H1 (cell line): ENCODE measurements at regions not wholly inside any gene's neighbourhood (a gene's known extent, or its start where the extent isn't known, plus 50 kb on each side); places are given as distances from the start of the nearest gene placed in this dataset.

ENCODE experiments used
- CTCF ChIA-PET: fragments of 300-600 bp; sonication (Branson Sonifier 250); formaldehyde crosslinking; loops from one replicate; lab custom pipeline; 2021; ENCODE audit not compliant: partially characterized antibody; lab: Charles Lee
- POLR2A ChIA-PET: fragments of 300-600 bp; sonication (Branson Sonifier 250); formaldehyde crosslinking; loops from one replicate; lab custom pipeline; 2021; ENCODE audit warnings: inconsistent platforms; ENCODE audit not compliant: partially characterized antibody; lab: Charles Lee
- DNase-seq, 2 experiments: peaks; one replicate each; pipeline versions ENCODE4 v3.0.0 to v3.0.0-alpha.2; 2010 to 2022; ENCODE audit warnings: low spot score in 2 of 2, low read depth in 1 of 2, mixed read lengths in 1 of 2
- FAIRE-seq: peaks from 2 replicates; lab custom pipeline; 2011; peaks lifted over from hg19 to GRCh38; lab: Jason Lieb, UNC
- H2AFZ ChIP-seq: 2 replicates; pipeline ENCODE4 v1.8.1; 2012; ENCODE audit warnings: low read length, inconsistent platforms
- H2AK5ac ChIP-seq: 2 replicates; pipeline ENCODE4 v1.6.1; 2013; ENCODE audit warnings: low read depth, low read length
- H2BK120ac ChIP-seq: replicated peaks from 2 replicates; pipeline ENCODE3; 2013; ENCODE audit warnings: low read depth, low read length, inconsistent platforms
- H2BK12ac ChIP-seq: 2 replicates; pipeline ENCODE4 v1.6.1; 2013; ENCODE audit warnings: low read depth, low read length
- H2BK15ac ChIP-seq: 2 replicates; pipeline ENCODE4 v1.6.1; 2013; ENCODE audit warnings: low read length
- H2BK20ac ChIP-seq: 2 replicates; pipeline ENCODE4 v1.6.1; 2013; ENCODE audit warnings: low read length
- H2BK5ac ChIP-seq: 2 replicates; pipeline ENCODE4 v1.6.1; 2013; ENCODE audit warnings: low read depth, low read length
- H3K14ac ChIP-seq: 2 replicates; pipeline ENCODE4 v1.6.1; 2013; ENCODE audit warnings: inconsistent platforms; ENCODE audit not compliant: insufficient read length
- H3K18ac ChIP-seq: 2 replicates; pipeline ENCODE4 v1.6.1; 2013; ENCODE audit warnings: low read length; ENCODE audit errors: extremely low read depth
- H3K23ac ChIP-seq: 2 replicates; pipeline ENCODE4 v1.6.1; 2013; ENCODE audit warnings: inconsistent platforms; ENCODE audit not compliant: insufficient read length
- H3K23me2 ChIP-seq: 2 replicates; pipeline ENCODE4 v1.6.1; 2013; ENCODE audit warnings: low read depth, low read length
- H3K27ac ChIP-seq: 2 replicates; pipeline ENCODE4 v1.6.1; 2011; ENCODE audit warnings: low read depth, low read length, inconsistent platforms
- H3K27me3 ChIP-seq, 4 experiments: replicated peaks in 1 of 4; 1 replicate in 1 of 4; 2 replicates in 3 of 4; pipeline versions ENCODE4 v1.6.1 to v1.8.1; 2011 to 2013; ENCODE audit warnings: low read length in 3 of 4, mild to moderate bottlenecking in 3 of 4, inconsistent platforms in 2 of 4, mixed read lengths in 2 of 4, moderate library complexity in 1 of 4; ENCODE audit not compliant: control insufficient read depth in 3 of 4, insufficient read depth in 3 of 4; ENCODE audit errors: extremely low read depth in 1 of 4
- H3K36me3 ChIP-seq, 4 experiments: 2 replicates each; pipeline versions ENCODE4 v1.6.1 to v1.8.1; 2011 to 2013; ENCODE audit warnings: mild to moderate bottlenecking in 4 of 4, low read length in 3 of 4, moderate library complexity in 2 of 4, control low read depth in 1 of 4, inconsistent platforms in 1 of 4; ENCODE audit not compliant: insufficient read depth in 4 of 4, control insufficient read depth in 2 of 4
- H3K4ac ChIP-seq: replicated peaks from 2 replicates; pipeline ENCODE3; 2013; ENCODE audit warnings: low read length, low read depth, mixed read lengths, inconsistent platforms; ENCODE audit not compliant: insufficient read length
- H3K4me1 ChIP-seq, 4 experiments: replicated peaks in 1 of 4; 1 replicate in 1 of 4; 2 replicates in 3 of 4; pipeline versions ENCODE4 v1.6.1 to v1.8.1; 2011 to 2013; ENCODE audit warnings: low read length in 3 of 4, inconsistent platforms in 2 of 4, mixed read lengths in 1 of 4; ENCODE audit not compliant: insufficient read depth in 4 of 4, control insufficient read depth in 3 of 4
- H3K4me2 ChIP-seq, 2 experiments: 2 replicates each; pipeline versions ENCODE4 v1.6.1 to v1.8.1; 2011 to 2013; ENCODE audit warnings: low read depth in 2 of 2, low read length in 2 of 2, control low read depth in 1 of 2, inconsistent platforms in 1 of 2, mild to moderate bottlenecking in 1 of 2; ENCODE audit not compliant: insufficient read depth in 1 of 2
- H3K4me3 ChIP-seq, 4 experiments: fragments of 200-600, 300-600 bp in 1 of 4; sonication (generic), shearing (Covaris generic), sonication (Bioruptor Twin) in 1 of 4; 2 replicates each; pipeline versions ENCODE4 v1.5.1 to v1.8.1; 2011 to 2016; ENCODE audit warnings: low read length in 4 of 4, low read depth in 3 of 4, control low read depth in 2 of 4, inconsistent platforms in 2 of 4, mild to moderate bottlenecking in 2 of 4, mixed read lengths in 1 of 4, moderate library complexity in 1 of 4; ENCODE audit not compliant: insufficient read depth in 2 of 4; ENCODE audit errors: extremely low read depth in 1 of 4
- H3K56ac ChIP-seq: replicated peaks from 2 replicates; pipeline ENCODE3; 2013; ENCODE audit warnings: low read depth, mild to moderate bottlenecking, mixed read lengths, low read length, inconsistent platforms; ENCODE audit not compliant: insufficient read length
- H3K79me1 ChIP-seq: 2 replicates; pipeline ENCODE4 v1.6.1; 2013; ENCODE audit warnings: low read depth, low read length, control low read depth
- H3K79me2 ChIP-seq, 2 experiments: 2 replicates each; pipeline versions ENCODE4 v1.6.1 to v1.8.1; 2012 to 2013; ENCODE audit warnings: low read length in 2 of 2, mild to moderate bottlenecking in 2 of 2, inconsistent platforms in 1 of 2; ENCODE audit not compliant: insufficient read depth in 2 of 2, control insufficient read depth in 1 of 2
- H3K9ac ChIP-seq, 4 experiments: replicated peaks in 1 of 4; 1 replicate in 1 of 4; 2 replicates in 3 of 4; pipeline versions ENCODE4 v1.6.1 to v1.8.1; 2011 to 2013; ENCODE audit warnings: low read depth in 3 of 4, low read length in 3 of 4, control low read depth in 2 of 4, mild to moderate bottlenecking in 2 of 4, moderate library complexity in 2 of 4, inconsistent platforms in 1 of 4; ENCODE audit errors: extremely low read depth in 1 of 4
- H3K9me3 ChIP-seq, 2 experiments: 2 replicates each; pipeline versions ENCODE4 v1.6.1 to v1.8.1; 2012 to 2013; ENCODE audit warnings: mild to moderate bottlenecking in 2 of 2, moderate library complexity in 2 of 2, control low read depth in 1 of 2, inconsistent platforms in 1 of 2, low read depth in 1 of 2, low read length in 1 of 2, mixed read lengths in 1 of 2; ENCODE audit not compliant: insufficient read depth in 2 of 2
- H4K20me1 ChIP-seq, 2 experiments: replicated peaks in 1 of 2; 2 replicates each; pipeline versions ENCODE3 to v1.8.1; 2011 to 2013; ENCODE audit warnings: inconsistent platforms in 2 of 2, low read length in 2 of 2, mild to moderate bottlenecking in 1 of 2; ENCODE audit not compliant: insufficient read depth in 2 of 2, control insufficient read depth in 1 of 2
- H4K5ac ChIP-seq: 2 replicates; pipeline ENCODE4 v1.6.1; 2013; ENCODE audit warnings: low read length, low read depth, mixed read lengths, inconsistent platforms; ENCODE audit not compliant: insufficient read length
- H4K8ac ChIP-seq: 2 replicates; pipeline ENCODE4 v1.8.0; 2013; ENCODE audit warnings: mild to moderate bottlenecking, moderate library complexity, low read length, inconsistent platforms; ENCODE audit not compliant: insufficient read depth; ENCODE audit errors: extremely low read depth
- H4K91ac ChIP-seq: replicated peaks from 2 replicates; pipeline ENCODE3; 2013; ENCODE audit warnings: low read length, mixed read lengths, inconsistent platforms; ENCODE audit not compliant: insufficient read length
- CHD1 ChIP-seq: IDR thresholded peaks from 2 replicates; pipeline ENCODE4 v1.6.1; 2012; ENCODE audit warnings: low read depth, low read length, improper control_type of control experiment
- PHF8 ChIP-seq: fragments of 200-600 bp; sonication (generic); conservative IDR thresholded peaks from 2 replicates; pipeline ENCODE4 v1.7.1; 2012; ENCODE audit warnings: low read depth, mild to moderate bottlenecking, inconsistent platforms, low read length, moderate library complexity
- POLR2A ChIP-seq, 2 experiments: IDR thresholded peaks; 1 replicate in 1 of 2; 2 replicates in 1 of 2; pipeline ENCODE4 v1.6.1; 2011; ENCODE audit warnings: low read depth in 2 of 2, low read length in 2 of 2, mild to moderate bottlenecking in 2 of 2; ENCODE audit errors: control extremely low read depth in 1 of 2
- POLR2AphosphoS5 ChIP-seq: IDR thresholded peaks from 2 replicates; pipeline ENCODE4 v1.6.1; 2011; ENCODE audit warnings: low read depth, low read length
- SUZ12 ChIP-seq: fragments of 200-600 bp; sonication (generic); IDR thresholded peaks from 2 replicates; pipeline ENCODE4 v1.6.1; 2012; ENCODE audit warnings: mild to moderate bottlenecking, inconsistent platforms, low read length, moderate library complexity, mixed read lengths
- TAF1 ChIP-seq: IDR thresholded peaks from 2 replicates; pipeline ENCODE4 v1.6.1; 2011; ENCODE audit warnings: mild to moderate bottlenecking, low read depth, low read length
- WGBS, 2 experiments: shearing (Covaris generic) in 1 of 2; methylation state at CpG; one replicate each; pipeline versions ENCODE4 v1.1.6 to v1.1.7; 2013 to 2015; ENCODE audit warnings: low lambda C conversion rate in 2 of 2, mixed read lengths in 2 of 2, inconsistent platforms in 1 of 2, low coverage in 1 of 2, missing lambda C conversion rate in 1 of 2; ENCODE audit not compliant: insufficient replicate concordance in 2 of 2, insufficient coverage in 1 of 2, insufficient read length in 1 of 2; ENCODE audit errors: extremely low coverage in 1 of 2, missing lambda C conversion rate in 1 of 2; 5-methylcytosine and 5-hydroxymethylcytosine counted together

DNA sequence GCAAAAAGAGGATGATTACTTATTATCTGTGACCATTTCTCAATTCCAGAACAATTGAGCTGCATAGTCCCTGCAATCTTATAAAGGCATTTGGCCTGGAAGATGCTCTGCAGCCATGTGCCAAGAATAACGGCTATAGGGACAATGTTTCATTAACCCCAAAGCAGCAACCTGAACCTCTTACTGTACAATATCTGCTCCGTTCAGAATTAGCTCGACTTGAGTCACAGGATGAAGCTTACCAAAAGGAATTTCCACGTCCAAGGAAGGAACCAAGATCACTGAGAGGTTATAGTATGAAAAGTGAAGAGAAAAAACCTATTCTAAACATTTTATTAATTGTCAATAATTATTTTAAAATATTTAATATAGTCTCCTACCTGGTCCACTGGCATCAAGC, 167.3 kb upstream of the GMDS start:
- Histone ChIP-seq H2BK15ac (no peak overlapping the region), H2AK5ac (no peak overlapping the region), H4K8ac (no peak overlapping the region), H3K79me1 (no peaks in the 10 kb centered on the region), H3K4ac (no peak overlapping the region), H3K27ac (no peak overlapping the region), H3K18ac (no peak overlapping the region), H3K4me1 (no peaks in the 10 kb centered on the region; a peak in 1 of 7 replicates), H3K56ac (no peak overlapping the region), H2BK120ac (no peak overlapping the region), H3K9ac (no peak overlapping the region), H4K5ac (no peak overlapping the region), H2BK12ac (no peak overlapping the region), H3K4me2 (no peak overlapping the region), H3K27me3 (no peaks in the 10 kb centered on the region), H3K79me2 (no peaks in the 10 kb centered on the region), H3K14ac (no peak overlapping the region), H4K91ac (no peak overlapping the region), H3K36me3 (no peaks in the 10 kb centered on the region), H3K9me3 (no peaks in the 10 kb centered on the region), H3K23me2 (no peaks in the 10 kb centered on the region; the same call in 1 of the 2 replicates), H2BK5ac (no peak overlapping the region), H4K20me1 (no peaks in the 10 kb centered on the region), H3K4me3 (no peak overlapping the region), H2BK20ac (no peak overlapping the region), H2AFZ (no peak overlapping the region), H3K23ac (no peak overlapping the region)
- no peak for FAIRE-seq
- POLR2A ChIA-PET = no interaction called here
- CTCF ChIA-PET = interaction anchor here (1.0 kb wide), 1 partner anchor 36 kb away, joined by 3 read pairs; no protein-coding TSS in a partner anchor
- WGBS, 2 experiments = 80% methylated on average over 4 of the region's 4 CpGs; no CpG with 5 or more reads in 1 of the 2 experiments
- no peak for TF ChIP-seq CHD1
- TF ChIP-seq POLR2AphosphoS5 = no peak
- no peak for TF ChIP-seq TAF1
- TF ChIP-seq PHF8 = no peak
- no peak for TF ChIP-seq POLR2A (IDR thresholded peaks at IDR 0.05; ENCODE audit: control extremely low read depth in 1 of 2, low read depth in 2 of 2, low read length in 2 of 2)
- no peak for TF ChIP-seq SUZ12
- DNase-seq = no peak
